DND-41 (cell line): ENCODE measurements at regions not wholly inside any gene's neighbourhood (a gene's known extent, or its start where the extent isn't known, plus 50 kb on each side); places are given as distances from the start of the nearest gene placed in this dataset.
"Not testable (repeated sequence)": the region's sequence is repeated elsewhere in the genome, so short reads cannot be mapped to it uniquely, and the experiment has no call there.

Experiments used
- ATAC-seq: fragments of 200-7000 bp; cut with Tn5 transposase; 3 replicates; pipeline ENCODE4 v1.9.1; 2021; ENCODE audit warnings: low read depth; ENCODE audit not compliant: insufficient read depth
- DNase-seq: peaks from one replicate; pipeline ENCODE4 v3.0.0-alpha.2; 2020
- H2AFZ ChIP-seq: 2 replicates; pipeline ENCODE4 v1.6.0; 2012; ENCODE audit warnings: low read depth, low read length
- H3K27ac ChIP-seq: 2 replicates; pipeline ENCODE4 v1.5.1; 2012; ENCODE audit warnings: low read length, inconsistent platforms
- H3K27me3 ChIP-seq: fragments of 200-600 bp; sonication (generic); 2 replicates; pipeline ENCODE4 v1.6.0; 2012; ENCODE audit warnings: low read length, mild to moderate bottlenecking, inconsistent platforms; ENCODE audit not compliant: insufficient read depth, poor library complexity
- H3K36me3 ChIP-seq: 2 replicates; pipeline ENCODE4 v1.5.1; 2012; ENCODE audit warnings: low read length, inconsistent platforms; ENCODE audit not compliant: insufficient read depth
- H3K4me1 ChIP-seq: 2 replicates; pipeline ENCODE4 v1.5.1; 2012; ENCODE audit warnings: mild to moderate bottlenecking, low read length; ENCODE audit not compliant: insufficient read depth
- H3K4me2 ChIP-seq: 2 replicates; pipeline ENCODE4 v1.6.0; 2012; ENCODE audit warnings: mild to moderate bottlenecking, moderate library complexity, low read length, inconsistent platforms; ENCODE audit not compliant: insufficient read depth
- H3K4me3 ChIP-seq, 2 experiments: fragments of 200-600 bp in 1 of 2; shearing (Covaris generic) in 1 of 2; 2 replicates each; pipeline ENCODE4 v1.5.1; 2012 to 2016; ENCODE audit warnings: inconsistent platforms in 2 of 2, low read length in 2 of 2, mild to moderate bottlenecking in 2 of 2, low read depth in 1 of 2, moderate library complexity in 1 of 2
- H3K79me2 ChIP-seq: 2 replicates; pipeline ENCODE4 v1.6.0; 2012; ENCODE audit warnings: low read length, inconsistent platforms; ENCODE audit not compliant: insufficient read depth
- H3K9ac ChIP-seq: 2 replicates; pipeline ENCODE4 v1.6.0; 2012; ENCODE audit warnings: low read depth, mild to moderate bottlenecking, inconsistent platforms, low read length, moderate library complexity
- H3K9me3 ChIP-seq: 2 replicates; pipeline ENCODE4 v1.5.1; 2012; ENCODE audit warnings: low read length, moderate library complexity, mild to moderate bottlenecking, inconsistent platforms; ENCODE audit not compliant: insufficient read depth, severe bottlenecking
- H4K20me1 ChIP-seq: 2 replicates; pipeline ENCODE4 v1.6.0; 2012; ENCODE audit warnings: low read length; ENCODE audit not compliant: insufficient read depth
- CTCF ChIP-seq: IDR thresholded peaks from 2 replicates; pipeline ENCODE4 v1.5.1; 2012; ENCODE audit warnings: borderline replicate concordance, low read length, moderate library complexity, mild to moderate bottlenecking; ENCODE audit not compliant: poor library complexity, severe bottlenecking; ENCODE audit errors: extremely low read depth
- EZH2 ChIP-seq: IDR thresholded peaks from 3 replicates; pipeline ENCODE4 v1.6.1; 2012; ENCODE audit warnings: borderline replicate concordance, low read depth, mild to moderate bottlenecking, moderate library complexity, low read length, inconsistent platforms; ENCODE audit not compliant: severe bottlenecking

- Histone ChIP-seq H3K9me3 (peaks cover 33% of the 10 kb centered on the region), H3K36me3 (no peaks in the 10 kb centered on the region), H3K4me1 (no peaks in the 10 kb centered on the region), H2AFZ (no peak overlapping the region), H3K9ac (no peak overlapping the region), H3K27me3 (no peaks in the 10 kb centered on the region), H3K27ac (no peak overlapping the region), H4K20me1 (no peaks in the 10 kb centered on the region), H3K4me3 (no peak overlapping the region), H3K79me2 (no peaks in the 10 kb centered on the region), H3K4me2 (no peak overlapping the region)
- TF ChIP-seq CTCF (peak; percentile 56), EZH2 (no peak)
- peak; percentile 5 for DNase-seq
- no peak for ATAC-seq
Observed at GRCh38 chr5:123937230-123937629, 425.3 kb downstream of the CSNK1G3 start.

- H4K20me1 ChIP-seq = no peaks in the 10 kb centered on the region
- H3K27ac ChIP-seq = no peak overlapping the region
- H3K4me2 ChIP-seq = no peak overlapping the region
- ATAC-seq (no peak), DNase-seq (peak; percentile 12)
- no peaks in the 10 kb centered on the region for H3K79me2 ChIP-seq
- no peaks in the 10 kb centered on the region for H3K27me3 ChIP-seq
- TF ChIP-seq CTCF = no peak
- no peak for TF ChIP-seq EZH2
- H3K36me3 ChIP-seq = no peaks in the 10 kb centered on the region
- no peak overlapping the region for H3K4me3 ChIP-seq
- H3K9ac ChIP-seq = no peak overlapping the region
- peaks cover 33% of the 10 kb centered on the region for H3K9me3 ChIP-seq
- H2AFZ ChIP-seq = no peak overlapping the region
- no peaks in the 10 kb centered on the region for H3K4me1 ChIP-seq
Observed at GRCh38 chr5:123936548-123936947, 424.6 kb downstream of the CSNK1G3 start.

GRCh38 chr5:123933812-123934211, 421.8 kb downstream of the CSNK1G3 start:
- H4K20me1 ChIP-seq, H3K27ac ChIP-seq, H3K4me2 ChIP-seq, DNase-seq, H3K4me3 ChIP-seq, H2AFZ ChIP-seq, H3K79me2 ChIP-seq, H3K4me1 ChIP-seq, H3K27me3 ChIP-seq, ATAC-seq, H3K36me3 ChIP-seq, H3K9ac ChIP-seq: not testable (repeated sequence)
- H3K9me3 ChIP-seq = peaks cover 26% of the 10 kb centered on the region

GRCh38 chr5:123929055-123929474, 417.1 kb downstream of the CSNK1G3 start:
- DNase-seq (no peak), ATAC-seq (no peak)
- H3K4me2 ChIP-seq = no peak overlapping the region
- H4K20me1 ChIP-seq = no peaks in the 10 kb centered on the region
- no peak overlapping the region for H3K9ac ChIP-seq
- H3K27ac ChIP-seq = no peak overlapping the region
- H3K9me3 ChIP-seq = no peaks in the 10 kb centered on the region
- H3K36me3 ChIP-seq = no peaks in the 10 kb centered on the region
- H3K27me3 ChIP-seq = no peaks in the 10 kb centered on the region
- TF ChIP-seq CTCF (no peak), EZH2 (no peak)
- no peak overlapping the region for H2AFZ ChIP-seq
- H3K4me1 ChIP-seq = no peaks in the 10 kb centered on the region
- H3K4me3 ChIP-seq = no peak overlapping the region
- no peaks in the 10 kb centered on the region for H3K79me2 ChIP-seq
